SK-N-SH treated with all-trans-retinoic acid at 6 μM for 48 hours (cell line): ENCODE measurements at regions not wholly inside any gene's neighbourhood (a gene's known extent, or its start where the extent isn't known, plus 50 kb on each side); places are given as distances from the start of the nearest gene placed in this dataset.

Source experiments
- TSHZ2 ChIP-seq: fragments of 250-450 bp; sonication (Bioruptor Pico); IDR thresholded peaks from 2 replicates; pipeline ENCODE4 v1.5.0; 2020; ENCODE audit warnings: mild to moderate bottlenecking, moderate library complexity
- ZNF565 ChIP-seq: fragments of 450-650 bp; formaldehyde crosslinking; conservative IDR thresholded peaks from 2 replicates; pipeline ENCODE4 v1.5.0; 2020; ENCODE audit warnings: low read depth, mild to moderate bottlenecking, moderate library complexity
- TF ChIP-seq, protein P1 (sequence below): fragments of 250-450 bp; sonication (Bioruptor Pico); IDR thresholded peaks from 2 replicates; pipeline ENCODE4 v1.8.0; 2020; ENCODE audit warnings: mild to moderate bottlenecking, moderate library complexity, borderline replicate concordance

DNA sequence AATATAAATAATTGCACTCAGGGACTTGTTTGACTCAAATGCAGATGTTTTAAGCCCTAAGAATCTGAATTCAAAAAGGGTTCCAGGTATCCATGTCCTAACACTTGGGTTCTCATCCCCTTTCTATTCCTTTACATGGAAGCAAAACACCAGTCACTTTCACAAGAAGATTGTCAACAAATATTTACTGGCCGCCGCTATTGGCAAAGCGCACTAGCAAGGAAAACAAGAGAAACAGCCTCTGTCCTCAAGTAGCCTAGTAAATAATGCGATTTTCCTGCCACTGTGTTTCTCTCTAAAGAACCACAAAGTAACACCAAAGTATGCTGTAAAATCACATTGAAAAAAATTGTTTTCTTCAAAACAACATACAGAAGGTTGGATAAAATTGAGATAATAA is 66.7 kb upstream of the EZH2 start:
- TF ChIP-seq TSHZ2 (CRISPR knock-in tag): no peak
- TF ChIP-seq ZNF565 (CRISPR knock-in tag): no peak
- TF ChIP-seq, protein P1, sequence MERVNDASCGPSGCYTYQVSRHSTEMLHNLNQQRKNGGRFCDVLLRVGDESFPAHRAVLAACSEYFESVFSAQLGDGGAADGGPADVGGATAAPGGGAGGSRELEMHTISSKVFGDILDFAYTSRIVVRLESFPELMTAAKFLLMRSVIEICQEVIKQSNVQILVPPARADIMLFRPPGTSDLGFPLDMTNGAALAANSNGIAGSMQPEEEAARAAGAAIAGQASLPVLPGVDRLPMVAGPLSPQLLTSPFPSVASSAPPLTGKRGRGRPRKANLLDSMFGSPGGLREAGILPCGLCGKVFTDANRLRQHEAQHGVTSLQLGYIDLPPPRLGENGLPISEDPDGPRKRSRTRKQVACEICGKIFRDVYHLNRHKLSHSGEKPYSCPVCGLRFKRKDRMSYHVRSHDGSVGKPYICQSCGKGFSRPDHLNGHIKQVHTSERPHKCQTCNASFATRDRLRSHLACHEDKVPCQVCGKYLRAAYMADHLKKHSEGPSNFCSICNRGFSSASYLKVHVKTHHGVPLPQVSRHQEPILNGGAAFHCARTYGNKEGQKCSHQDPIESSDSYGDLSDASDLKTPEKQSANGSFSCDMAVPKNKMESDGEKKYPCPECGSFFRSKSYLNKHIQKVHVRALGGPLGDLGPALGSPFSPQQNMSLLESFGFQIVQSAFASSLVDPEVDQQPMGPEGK (CRISPR knock-in tag): no peak
